Ascending aorta (tissue), 2 donors: ENCODE measurements at regions not wholly inside any gene's neighbourhood (a gene's known extent, or its start where the extent isn't known, plus 50 kb on each side); places are given as distances from the start of the nearest gene placed in this dataset.

Source experiments
- DNase-seq, 2 donors: peaks; one replicate each; pipeline ENCODE4 v3.0.0-alpha.2; 2019; ENCODE audit warnings: low spot score in 2 of 2
- H3K27ac ChIP-seq, 2 donors: fragments of 200-600 bp; sonication (generic); one replicate each; pipeline ENCODE4 v1.5.1; 2016 to 2017; ENCODE audit warnings: mild to moderate bottlenecking in 1 of 2
- H3K27me3 ChIP-seq: fragments of 200-600 bp; sonication (generic); one replicate; pipeline ENCODE4 v1.5.1; 2017
- H3K36me3 ChIP-seq, 2 donors: fragments of 200-600 bp; sonication (generic); one replicate each; pipeline ENCODE4 v1.5.1; 2016
- H3K4me1 ChIP-seq, 2 donors: fragments of 200-600 bp; sonication (generic); one replicate each; pipeline ENCODE4 v1.5.1; 2016 to 2017; ENCODE audit warnings: mild to moderate bottlenecking in 1 of 2
- H3K4me3 ChIP-seq, 2 donors: fragments of 200-600 bp; sonication (generic); one replicate each; pipeline ENCODE4 v1.5.1; 2016 to 2017; ENCODE audit warnings: mild to moderate bottlenecking in 1 of 2
- H3K9me3 ChIP-seq, 2 donors: fragments of 200-600 bp; sonication (generic); one replicate each; pipeline ENCODE4 v1.5.1; 2016
- intact Hi-C: fragments of 100-400 bp; cut with DNase I; formaldehyde crosslinking; loops from one replicate; pipeline ENCODE4 v1.15.1; 2023
- TF ChIP-seq, protein P1 (sequence below), 3 experiments: fragments of 200-600 bp in 2 of 3; fragments of 450-650 bp in 1 of 3; sonication (generic) in 2 of 3; IDR thresholded peaks; one replicate each; pipeline ENCODE4 v1.5.1; 2016 to 2019; ENCODE audit warnings: antibody characterized with exemption in 3 of 3, mild to moderate bottlenecking in 1 of 3, moderate library complexity in 1 of 3

DNA sequence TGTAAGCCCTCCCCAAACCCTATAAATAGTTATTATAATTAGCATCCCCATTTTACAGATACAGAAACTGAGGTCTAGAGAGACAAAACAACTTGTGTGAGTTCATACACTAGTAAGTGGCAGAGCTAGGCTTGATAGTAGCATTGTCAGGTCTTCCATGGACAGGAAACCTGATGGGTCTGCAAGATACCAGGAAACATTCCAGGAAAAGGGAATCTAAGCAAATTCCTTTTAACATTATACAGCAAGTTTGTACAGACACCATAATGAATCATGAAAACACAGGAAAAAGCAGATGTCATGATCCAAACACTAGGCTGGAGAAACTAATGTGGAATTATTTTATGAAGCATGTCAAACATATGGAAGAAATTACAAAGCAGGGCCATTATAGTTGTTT is 89.1 kb upstream of the KCNK2 start:
- Histone ChIP-seq H3K4me3 (no peak overlapping the region), H3K27me3 (no peaks in the 10 kb centered on the region), H3K4me1 (no peaks in the 10 kb centered on the region), H3K36me3 (no peaks in the 10 kb centered on the region), H3K9me3 (no peaks in the 10 kb centered on the region), H3K27ac (no peak overlapping the region)
- TF ChIP-seq, protein P1, sequence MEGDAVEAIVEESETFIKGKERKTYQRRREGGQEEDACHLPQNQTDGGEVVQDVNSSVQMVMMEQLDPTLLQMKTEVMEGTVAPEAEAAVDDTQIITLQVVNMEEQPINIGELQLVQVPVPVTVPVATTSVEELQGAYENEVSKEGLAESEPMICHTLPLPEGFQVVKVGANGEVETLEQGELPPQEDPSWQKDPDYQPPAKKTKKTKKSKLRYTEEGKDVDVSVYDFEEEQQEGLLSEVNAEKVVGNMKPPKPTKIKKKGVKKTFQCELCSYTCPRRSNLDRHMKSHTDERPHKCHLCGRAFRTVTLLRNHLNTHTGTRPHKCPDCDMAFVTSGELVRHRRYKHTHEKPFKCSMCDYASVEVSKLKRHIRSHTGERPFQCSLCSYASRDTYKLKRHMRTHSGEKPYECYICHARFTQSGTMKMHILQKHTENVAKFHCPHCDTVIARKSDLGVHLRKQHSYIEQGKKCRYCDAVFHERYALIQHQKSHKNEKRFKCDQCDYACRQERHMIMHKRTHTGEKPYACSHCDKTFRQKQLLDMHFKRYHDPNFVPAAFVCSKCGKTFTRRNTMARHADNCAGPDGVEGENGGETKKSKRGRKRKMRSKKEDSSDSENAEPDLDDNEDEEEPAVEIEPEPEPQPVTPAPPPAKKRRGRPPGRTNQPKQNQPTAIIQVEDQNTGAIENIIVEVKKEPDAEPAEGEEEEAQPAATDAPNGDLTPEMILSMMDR (IDR thresholded peaks at IDR 0.05): no peak
- intact Hi-C loops: no loop called here
- no peak for DNase-seq

DNA sequence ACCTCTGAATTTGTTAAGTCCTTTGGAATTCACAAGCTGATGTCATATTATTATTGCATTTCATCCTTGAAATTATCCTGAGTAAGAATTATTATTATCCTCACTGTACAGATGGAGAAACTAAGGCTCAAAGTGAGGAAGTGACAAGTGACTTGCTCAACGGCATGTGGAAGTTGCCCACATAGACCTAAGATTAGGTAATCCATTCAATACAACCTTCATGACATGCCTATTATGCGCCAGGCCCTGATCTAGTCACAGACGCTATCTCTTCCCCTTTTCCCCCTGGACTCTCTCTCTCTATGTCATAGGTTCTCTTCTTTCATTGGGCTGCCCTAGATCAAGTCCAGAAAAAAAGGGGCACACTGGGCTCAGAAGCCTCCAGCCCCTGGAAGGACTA is 84.9 kb upstream of the KCNK2 start:
- Histone ChIP-seq H3K27me3 (no peaks in the 10 kb centered on the region), H3K36me3 (no peaks in the 10 kb centered on the region), H3K4me3 (no peak overlapping the region), H3K27ac (no peak overlapping the region), H3K9me3 (no peaks in the 10 kb centered on the region), H3K4me1 (no peaks in the 10 kb centered on the region)
- intact Hi-C loops: no loop called here
- TF ChIP-seq, protein P1 (IDR thresholded peaks at IDR 0.05): no peak
- no peak for DNase-seq

DNA sequence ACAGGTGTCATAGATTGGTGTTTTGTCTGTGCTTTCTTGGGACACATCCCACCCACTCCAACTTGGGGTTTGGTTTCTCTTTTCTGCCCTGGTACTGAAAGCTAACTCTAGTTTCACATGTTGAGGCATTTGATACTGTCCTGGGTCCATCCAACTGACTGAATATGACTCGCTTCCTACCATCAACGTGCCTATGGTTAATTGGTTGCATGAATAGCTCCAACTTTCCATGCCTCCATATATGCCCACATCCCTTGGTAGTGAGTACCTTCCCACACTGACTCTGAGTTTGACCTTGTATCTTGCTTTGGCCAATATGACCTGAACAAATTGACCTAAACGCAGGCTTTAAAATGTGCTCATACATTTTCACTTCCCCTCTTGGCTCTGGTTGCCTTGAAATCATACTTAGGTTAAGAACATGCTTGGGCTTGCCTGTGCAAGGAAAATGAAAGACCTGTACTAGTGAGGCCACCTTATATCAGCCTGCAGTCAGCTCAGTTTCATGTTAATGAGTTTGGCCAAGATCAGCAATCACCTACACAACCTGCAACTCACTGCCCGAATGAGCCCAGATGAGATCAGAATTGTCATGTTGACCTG is 81.0 kb upstream of the KCNK2 start:
- intact Hi-C loops: no loop called here
- Histone ChIP-seq H3K27me3 (no peaks in the 10 kb centered on the region), H3K36me3 (no peaks in the 10 kb centered on the region), H3K27ac (no peak overlapping the region), H3K9me3 (no peaks in the 10 kb centered on the region), H3K4me1 (no peaks in the 10 kb centered on the region), H3K4me3 (no peak overlapping the region)
- TF ChIP-seq, protein P1 (IDR thresholded peaks at IDR 0.05): no peak
- DNase-seq: no peak

DNA sequence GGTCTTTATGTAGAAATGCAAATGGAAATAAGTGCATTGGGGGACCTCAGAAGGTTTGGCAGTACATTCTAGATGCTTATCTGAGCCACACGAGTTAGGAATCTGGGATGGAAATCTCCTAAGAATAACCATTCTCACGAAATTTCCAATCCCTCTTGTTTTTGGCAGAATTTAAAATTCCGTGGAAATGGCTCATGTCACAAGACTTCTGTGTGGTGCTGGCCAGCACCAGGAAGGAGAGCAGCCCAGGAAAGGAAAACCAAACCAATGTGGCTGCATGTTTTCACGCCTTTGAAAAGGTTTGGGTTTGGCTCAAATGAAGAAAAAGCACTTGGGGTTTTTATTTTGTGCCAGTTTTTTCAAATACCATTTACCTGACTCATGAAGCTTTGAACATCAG is 80.1 kb upstream of the KCNK2 start:
- Histone ChIP-seq H3K36me3 (no peaks in the 10 kb centered on the region), H3K27ac (peak overlapping the region in 1 of 2 donors; percentile 53), H3K9me3 (no peaks in the 10 kb centered on the region)

DNA sequence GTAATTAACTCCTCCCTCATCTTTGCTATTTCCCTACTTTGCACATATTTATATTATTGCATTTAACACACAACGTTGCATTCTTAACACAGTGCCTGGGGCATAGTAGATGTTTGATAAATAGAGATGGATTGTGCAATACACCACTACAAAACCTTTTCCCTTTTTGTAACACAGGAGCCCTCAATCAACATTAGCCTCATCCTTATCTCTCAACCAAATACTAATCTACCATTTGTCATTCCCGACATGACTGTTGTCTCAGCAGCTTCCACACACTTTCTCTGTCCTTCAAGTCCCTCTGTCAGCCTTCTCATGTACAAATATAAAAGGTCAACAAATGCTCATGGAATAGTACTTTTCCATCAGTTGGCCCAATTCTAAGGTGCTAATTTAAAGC is 78.9 kb upstream of the KCNK2 start:
- H3K9me3 ChIP-seq: no peaks in the 10 kb centered on the region
- intact Hi-C loops: no loop called here
- H3K27me3 ChIP-seq: no peaks in the 10 kb centered on the region
- TF ChIP-seq, protein P1 (IDR thresholded peaks at IDR 0.05): no peak
- H3K4me1 ChIP-seq: no peaks in the 10 kb centered on the region
- H3K4me3 ChIP-seq: no peak overlapping the region
- no peak overlapping the region for H3K27ac ChIP-seq
- DNase-seq: no peak
- no peaks in the 10 kb centered on the region for H3K36me3 ChIP-seq

More for the DNA sequence above, 80.1 kb upstream of the KCNK2 start:
- Histone ChIP-seq H3K4me1 (no peaks in the 10 kb centered on the region), H3K27me3 (no peaks in the 10 kb centered on the region), H3K4me3 (no peak overlapping the region)
- intact Hi-C loops: no loop called here
- TF ChIP-seq, protein P1 (IDR thresholded peaks at IDR 0.05): no peak
- DNase-seq: no peak
